ENCODE measurements at regions not wholly inside any gene's neighbourhood (a gene's known extent, or its start where the extent isn't known, plus 50 kb on each side); places are given as distances from the start of the nearest gene placed in this dataset.
"Not testable (repeated sequence)": the region's sequence is repeated elsewhere in the genome, so short reads cannot be mapped to it uniquely, and the experiment has no call there.

DNA sequence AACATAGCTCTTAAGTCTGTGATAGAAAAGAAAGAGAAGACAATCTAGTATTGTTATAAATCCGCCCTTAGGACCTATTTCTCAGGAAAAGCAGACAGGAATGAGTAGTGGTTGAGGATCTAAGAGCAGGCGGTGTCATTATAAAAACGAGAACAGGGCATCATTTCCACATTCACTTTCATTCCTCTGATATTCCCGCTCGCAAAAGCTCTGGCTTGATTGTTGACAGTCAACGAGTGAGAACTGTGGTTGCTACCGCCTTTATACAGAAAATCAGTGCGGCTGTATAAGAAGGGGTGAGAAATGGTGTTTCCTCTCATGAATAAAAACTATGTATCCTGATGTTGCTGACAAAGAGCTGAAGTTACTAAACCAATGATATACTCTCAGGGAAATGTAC, 1409.6 kb upstream of the WWC1 start:
- DNase-seq: no peak

DNA sequence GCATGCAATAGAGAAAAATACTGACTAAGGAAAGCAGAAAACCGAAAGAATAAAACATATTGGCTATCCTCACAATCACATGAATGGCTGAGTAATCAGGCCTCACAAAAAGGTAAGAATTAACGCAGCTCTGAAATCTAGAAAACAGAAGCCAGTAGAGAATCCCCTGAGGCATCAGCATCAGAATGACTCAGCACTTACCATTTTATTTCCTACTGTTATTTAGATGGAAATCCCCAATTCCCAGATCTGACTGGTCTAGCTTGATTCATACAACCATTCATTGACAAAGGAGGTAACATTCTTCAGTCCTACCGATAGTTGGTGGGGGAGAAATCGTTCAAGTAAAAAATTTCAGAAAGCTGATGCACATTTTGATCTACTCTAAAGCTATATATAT, 1408.4 kb upstream of the WWC1 start:
- DNase-seq: no peak

DNA sequence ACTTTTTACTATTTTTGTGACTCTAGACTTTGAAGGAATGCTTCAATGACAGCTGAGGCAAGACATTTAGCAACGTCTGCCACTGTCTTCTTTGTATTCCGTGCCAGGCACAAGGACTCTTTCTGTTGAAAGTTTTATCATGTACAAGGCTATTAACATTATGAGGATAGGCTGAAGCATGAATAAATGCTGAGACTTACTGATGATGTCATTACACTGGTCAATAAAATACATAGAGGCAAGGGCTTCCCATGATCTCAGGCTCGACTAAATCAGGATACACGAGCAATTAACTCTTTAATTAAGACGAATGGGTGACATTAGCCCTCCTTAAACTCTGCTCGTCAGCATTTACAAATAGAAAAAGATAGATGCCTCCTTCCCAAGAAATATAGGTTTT, 1393.3 kb upstream of the WWC1 start:
- no peak for DNase-seq

DNA sequence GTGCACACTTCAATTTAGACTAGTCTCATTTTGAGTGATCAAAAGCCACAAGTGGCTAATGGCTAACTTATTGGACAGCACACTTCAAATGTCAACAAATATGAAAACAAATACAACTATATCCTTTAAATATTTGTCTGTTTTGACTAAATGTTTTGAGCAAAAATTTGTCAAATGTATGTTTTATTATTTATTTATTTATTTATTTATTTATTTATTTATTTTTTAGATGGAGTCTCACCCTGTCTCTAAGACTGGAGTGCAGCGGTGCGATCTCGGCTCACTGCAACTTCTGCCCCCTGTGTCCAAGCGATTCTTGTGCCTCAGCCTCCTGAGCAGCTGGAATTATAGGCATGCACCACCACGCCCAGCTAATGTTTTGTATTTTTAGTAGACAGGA, 1392.1 kb upstream of the WWC1 start:
- DNase-seq: no peak

DNA sequence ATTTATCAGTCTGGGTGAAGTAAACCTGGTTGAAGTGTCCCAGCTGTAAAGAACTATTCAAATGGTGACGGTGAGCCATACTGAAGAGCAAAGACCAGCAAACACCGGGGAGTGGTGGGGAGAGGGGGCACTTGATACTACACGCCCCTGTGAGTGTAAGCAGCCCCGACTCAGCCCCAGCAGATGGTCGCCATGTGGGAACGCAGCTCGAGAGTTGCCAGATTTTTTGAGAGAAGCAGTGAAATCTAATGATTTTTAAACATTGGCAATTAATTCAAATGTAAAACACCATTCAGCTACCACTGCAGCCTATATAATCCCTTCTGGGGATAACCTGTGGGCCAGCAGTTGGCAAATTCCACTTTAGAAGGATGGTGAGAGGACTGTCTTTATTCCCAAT, 1386.9 kb upstream of the WWC1 start:
- DNase-seq: no peak

DNA sequence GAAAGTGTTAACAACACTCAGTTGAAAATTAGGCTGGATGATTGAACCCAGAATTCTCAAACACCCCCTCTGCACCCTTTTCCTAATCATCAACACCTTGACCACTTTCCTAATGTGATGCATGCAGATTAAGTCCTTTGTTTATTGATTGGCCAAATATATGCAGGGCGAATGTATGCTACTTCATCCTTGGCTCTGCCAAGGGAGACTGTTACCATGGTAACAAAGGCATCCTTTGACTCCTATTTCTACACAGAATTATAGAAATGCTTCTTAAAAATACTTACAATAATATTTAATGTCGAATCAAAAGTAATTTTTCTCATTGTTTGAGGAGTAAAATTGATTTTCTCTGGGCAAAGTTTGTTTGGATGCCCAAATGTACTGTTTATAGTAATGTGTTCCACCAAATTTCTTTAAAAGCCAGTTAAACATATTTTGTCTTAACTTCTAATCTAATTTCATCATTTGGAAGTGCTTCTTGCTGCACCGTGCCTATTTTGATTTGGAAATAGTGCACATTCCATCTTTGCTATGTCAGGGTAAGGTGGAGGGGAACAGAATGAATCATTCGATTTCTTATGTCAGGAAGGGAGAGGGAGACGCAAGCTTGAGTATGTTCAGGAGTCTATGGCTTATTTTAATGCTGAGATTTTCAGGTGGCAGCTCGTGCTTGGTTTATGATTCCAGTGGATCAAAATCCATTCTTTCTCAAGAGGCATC, 1384.3 kb upstream of the WWC1 start:
- DNase-seq: no peak

DNA sequence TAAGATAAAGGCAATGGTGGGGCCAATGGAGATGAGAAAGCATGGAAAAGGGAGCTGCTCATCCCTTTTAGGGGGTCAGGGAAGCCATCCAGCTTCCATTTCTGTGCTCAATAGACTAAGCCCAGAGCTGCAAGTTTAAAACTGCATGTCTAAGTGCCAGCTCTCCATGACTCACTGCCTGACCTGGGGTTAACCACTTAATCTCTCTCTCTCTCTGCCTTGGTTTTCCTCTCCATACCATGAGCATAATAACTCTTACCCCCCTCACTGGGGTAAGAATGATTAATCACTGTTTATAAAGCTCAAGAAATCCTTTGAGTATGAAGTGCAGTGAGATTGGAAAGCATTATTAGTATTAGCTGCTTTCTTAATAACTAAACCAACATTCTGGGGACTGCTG, 1382.4 kb upstream of the WWC1 start:
- no peak for DNase-seq

DNA sequence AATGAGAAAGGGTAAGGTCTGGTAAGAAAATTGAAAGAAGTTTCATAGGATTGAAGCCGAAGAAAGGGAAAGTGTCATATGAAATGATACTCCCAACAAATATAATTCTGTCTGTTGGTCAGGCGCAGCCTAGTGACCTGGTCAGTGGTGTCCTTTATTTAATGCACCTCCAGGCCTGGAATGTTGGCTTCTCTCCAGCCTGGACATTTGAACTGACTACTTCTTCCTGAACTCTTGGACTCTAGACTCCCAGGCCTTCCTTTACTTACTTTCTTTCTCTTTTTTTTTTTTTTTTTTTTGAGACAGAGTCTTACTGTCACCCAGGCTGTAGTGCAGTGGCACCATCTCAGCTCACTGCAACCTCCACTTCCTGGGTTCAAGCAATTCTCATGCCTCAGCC, 1381.5 kb upstream of the WWC1 start:
- no peak for DNase-seq

DNA sequence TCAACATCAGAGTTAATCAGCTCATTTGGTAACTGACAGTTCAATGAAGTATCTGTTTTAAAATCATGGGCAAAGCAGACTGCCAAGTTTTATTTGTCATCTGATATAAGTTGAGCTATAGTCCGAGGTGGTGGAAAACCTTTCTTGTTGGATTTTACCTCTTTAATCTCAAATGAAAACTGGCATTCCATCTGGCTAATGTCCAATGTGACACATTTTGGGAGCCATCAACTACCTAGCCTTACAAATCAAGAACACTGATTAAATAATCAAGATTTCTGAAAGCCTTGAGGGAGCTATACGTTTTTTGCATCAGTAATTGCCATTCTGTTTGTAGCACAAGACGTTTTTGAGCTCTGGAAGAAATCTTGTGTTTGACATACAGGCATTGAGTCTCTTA, 1380.5 kb upstream of the WWC1 start:
- DNase-seq: no peak

DNA sequence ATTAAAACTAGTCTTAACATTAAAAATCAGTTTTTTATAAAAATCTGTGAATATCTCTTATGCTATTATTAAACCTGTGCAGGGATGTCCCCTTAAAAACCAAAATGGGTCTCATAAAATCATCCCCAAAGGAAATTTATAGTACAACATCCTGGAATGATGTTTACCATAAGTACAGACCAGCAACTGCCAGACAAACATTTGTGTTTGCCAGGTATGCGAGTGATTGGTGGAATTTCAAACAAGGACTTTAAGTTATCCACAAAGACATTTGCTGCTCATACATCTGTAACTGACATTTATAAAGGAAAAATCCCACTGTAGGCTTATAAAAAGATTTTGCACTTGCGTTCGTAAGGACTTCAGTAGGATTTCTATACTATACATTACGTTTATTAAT, 1375.4 kb upstream of the WWC1 start:
- DNase-seq: no peak

DNA sequence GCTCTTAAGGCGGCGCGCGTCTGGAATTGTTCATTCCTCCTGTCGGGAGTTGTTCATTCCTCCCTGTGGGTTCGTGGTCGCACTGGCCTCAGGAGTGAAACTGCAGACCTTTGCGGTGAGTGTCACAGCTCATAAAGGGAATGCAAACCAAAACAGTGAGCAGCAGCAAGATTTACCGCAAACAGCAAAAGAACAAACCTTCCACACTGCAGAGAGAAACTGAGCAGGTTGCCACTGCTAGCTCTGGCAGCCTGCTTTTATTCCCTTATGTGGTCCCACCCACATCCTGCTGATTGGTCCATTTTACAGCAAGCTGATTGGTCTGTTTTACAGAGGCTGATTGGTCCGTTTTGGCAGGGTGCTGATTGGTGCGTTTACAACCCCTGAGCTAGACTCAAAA, 1365.3 kb upstream of the WWC1 start:
- DNase-seq: no peak

DNA sequence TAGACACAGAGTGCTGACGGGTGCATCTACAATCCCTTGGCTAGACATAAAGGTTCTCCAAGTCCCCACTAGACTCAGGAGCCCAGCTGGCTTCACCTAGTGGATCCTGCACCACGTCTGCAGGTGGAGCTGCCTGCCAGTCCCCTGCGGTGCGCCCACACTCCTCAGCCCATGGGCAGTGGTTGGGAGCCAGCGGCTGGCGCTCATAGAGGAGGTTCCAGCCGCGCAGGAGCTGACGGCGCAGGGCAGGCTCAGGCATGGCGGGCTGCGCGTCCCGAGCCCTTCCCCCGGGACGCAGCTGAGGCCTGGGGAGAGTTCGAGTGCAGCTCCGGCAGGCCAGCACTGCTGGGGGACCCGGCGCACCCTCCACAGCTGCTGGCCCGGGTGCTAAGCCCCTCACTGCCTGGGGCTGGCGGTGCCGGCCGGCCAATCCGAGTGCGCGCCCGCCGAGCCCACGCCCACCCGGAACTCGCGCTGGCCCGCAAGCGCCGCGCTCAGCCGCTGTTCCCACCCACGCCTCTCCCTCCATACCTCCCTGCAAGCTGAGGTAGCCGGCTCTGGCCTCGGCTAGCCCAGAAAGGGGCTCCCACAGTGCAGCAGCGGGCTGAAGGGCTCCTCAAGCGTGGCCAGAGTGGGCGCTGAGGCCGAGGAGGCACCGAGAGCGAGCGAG, 1364.5 kb upstream of the WWC1 start:
- not testable (repeated sequence) for DNase-seq

DNA sequence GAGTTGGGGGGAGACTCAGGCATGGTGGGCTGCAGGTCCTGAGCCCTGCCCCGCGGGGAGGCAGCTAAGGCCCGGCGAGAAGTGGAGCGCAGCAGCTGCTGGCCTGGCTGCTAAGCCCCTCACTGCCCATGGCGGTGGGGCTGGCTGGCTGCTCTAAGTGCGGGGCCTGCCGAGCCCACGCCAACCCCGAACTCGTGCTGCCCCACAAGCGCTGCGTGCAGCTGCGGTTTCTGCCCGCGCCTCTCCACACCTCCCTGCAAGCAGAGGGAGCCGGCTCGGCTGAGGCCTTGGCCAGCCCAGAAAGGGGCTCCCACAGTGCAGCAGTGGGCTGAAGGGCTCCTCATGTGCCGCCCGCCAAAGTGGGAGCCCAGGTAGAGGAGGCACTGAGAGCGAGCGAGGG, 1355.1 kb upstream of the WWC1 start:
- no peak for DNase-seq

DNA sequence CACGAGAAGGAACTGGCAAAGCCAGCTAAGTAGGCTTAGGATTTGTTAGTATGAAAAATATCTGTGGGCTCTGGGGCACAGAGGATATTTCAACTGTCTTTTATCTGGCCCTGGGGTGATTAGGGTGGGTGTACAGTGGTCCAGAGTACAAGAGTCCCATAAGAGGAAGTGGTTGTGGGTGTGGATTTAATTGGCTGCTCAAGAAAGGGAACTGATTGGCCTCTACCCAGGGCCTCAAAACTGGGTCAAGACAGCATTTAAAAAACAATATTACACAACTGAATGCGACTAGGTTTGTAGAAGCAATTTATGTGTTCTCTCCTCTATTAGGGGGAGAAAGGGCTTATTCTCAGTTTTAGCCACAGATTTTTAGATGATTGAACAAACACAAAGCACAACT, 1353.4 kb upstream of the WWC1 start:
- DNase-seq: no peak

DNA sequence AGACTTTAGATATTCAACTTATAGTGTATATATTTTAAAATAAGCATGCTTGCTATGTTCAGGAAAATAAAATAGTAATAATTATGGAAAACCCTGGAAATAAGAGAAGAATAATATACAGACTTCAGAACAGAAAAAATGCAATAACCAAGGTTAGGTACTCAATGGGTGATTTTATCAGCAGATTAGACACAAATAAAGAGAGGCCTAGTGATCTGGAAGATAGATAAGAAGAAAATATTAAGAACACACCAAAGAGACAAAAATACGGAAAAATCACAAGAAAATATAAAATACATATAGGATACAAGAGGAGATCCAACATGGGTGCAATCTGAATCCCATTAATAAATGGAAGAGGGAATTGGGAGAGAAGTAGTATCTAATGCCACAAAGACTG, 1348.5 kb upstream of the WWC1 start:
- DNase-seq: no peak

DNA sequence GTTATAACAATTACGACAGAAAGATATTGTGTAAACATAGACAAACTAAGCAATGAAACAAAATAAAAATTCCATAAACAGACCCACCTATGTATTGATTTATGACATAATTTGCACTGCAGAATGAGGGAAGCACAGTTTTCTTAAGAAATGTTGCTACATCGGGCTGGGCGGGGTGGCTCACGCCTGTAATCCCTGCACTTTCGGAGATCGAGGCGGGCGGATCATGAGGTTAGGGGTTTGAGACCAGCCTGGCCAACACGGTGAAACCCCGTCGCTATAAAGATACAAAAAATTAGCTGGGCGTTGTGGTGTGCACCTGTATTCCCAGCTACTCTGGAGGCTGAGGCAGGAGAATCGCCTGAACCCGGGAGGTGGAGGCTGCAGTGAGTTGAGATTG, 1344.4 kb upstream of the WWC1 start:
- no peak for DNase-seq

DNA sequence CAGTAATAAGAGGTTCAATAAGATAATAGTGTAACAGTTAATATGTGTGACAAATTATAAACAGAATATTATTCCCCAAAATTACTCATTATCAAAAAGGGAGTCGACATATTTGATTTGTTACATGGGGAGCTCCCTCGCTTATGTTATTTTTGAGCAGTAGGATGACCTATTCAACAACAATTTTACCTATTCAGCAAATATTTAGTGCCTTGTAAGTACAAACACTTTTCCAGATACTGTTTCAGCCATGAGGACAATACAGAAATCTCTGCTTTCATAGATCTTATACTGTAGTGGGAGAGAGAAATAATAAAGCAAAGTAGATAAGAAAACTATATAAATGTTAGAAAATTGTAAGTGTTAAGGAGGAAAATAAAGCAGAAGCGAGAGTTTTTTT, 1342.8 kb upstream of the WWC1 start:
- DNase-seq: no peak

DNA sequence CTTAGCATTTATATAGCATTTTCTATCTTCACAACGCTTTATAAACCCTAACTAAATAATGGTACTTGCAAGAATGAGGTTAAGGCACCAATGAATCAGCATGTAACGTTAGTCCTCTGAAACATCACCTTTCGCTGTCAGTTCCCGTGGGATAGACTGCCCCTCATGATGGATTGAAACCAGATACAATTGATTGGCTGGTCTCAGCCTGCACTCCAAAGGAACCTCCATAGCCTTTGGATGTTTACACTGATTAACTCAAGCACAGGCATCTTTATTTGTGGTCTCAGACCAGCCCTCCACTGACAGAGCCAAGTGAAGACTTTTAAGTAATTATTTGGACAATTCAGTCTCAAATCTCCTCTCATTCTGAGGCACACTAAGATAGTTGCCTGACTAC, 1339.4 kb upstream of the WWC1 start:
- no peak for DNase-seq

DNA sequence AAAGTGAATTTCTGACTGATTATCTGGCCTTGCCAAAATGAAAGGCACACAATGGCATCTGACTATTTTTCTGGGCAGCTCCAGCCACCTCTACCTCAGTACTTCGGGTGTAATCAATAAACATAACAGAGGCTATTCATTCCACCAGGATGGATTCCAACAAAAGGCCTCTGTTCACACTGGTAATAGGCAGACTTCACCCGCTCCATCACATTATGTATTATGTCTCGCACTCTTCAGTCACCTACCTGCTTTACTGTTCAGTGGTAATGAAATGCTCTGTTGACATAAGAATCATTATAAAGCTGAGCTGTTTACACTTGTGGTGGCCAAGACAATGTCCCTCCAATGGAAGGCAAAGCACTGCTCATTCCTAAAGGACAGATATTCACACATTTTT, 1333.7 kb upstream of the WWC1 start:
- no peak for DNase-seq

DNA sequence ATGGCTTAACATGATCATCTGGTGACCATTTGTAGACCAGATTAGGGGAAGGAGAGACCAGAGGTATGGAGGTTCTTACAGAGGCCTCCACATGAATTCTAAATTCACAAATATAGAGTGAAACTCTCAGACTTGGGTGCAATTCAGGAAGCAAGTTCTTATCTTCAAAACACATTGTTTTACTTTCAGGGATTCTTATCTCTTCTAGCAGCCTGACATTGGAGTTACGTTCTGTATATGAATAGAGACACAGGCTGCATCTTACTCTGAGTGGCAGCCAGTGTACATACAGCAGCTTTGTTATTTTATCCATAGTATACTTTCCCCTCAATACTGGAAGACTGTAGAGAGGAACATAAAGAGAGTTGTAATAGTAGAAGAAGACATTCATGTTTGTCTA, 1331.7 kb upstream of the WWC1 start:
- no peak for DNase-seq

DNA sequence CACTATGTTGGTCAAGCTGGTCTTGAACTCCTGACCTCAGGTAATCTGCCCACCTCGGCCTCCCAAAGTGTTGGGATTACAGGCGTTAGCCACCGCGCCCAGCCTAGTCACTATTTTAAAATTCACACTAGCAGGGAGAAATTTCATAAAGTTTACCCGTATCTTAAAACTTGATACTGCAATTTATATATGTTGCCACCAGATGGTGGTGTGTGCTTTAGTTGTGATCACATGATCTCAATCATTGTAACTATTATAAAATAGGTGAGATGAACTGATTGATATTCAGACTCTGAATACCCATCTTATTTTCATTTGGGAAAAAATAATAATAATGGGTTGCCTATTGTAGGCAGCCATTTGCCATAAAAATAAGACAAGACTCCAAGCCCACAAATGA, 1330.4 kb upstream of the WWC1 start:
- no peak for DNase-seq

DNA sequence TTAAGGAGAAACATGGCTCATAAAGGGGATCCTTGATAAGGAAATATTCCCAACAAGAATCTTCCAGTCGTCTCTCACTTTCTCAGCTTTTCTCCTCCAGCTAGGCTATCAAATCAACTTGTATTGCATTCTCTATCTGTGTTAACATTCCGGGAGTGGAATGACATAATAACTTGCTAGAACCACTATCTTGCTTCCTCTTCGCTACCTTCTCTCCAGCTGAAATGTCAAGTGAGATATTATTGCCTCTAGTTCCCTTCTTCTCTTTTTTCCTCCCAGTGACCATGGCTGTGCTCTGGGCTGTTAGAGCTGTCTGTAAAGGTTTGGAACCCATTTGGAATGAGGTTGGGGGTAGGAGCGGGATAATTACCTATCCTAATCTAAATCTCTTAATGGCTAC, 1329.5 kb upstream of the WWC1 start:
- no peak for DNase-seq

DNA sequence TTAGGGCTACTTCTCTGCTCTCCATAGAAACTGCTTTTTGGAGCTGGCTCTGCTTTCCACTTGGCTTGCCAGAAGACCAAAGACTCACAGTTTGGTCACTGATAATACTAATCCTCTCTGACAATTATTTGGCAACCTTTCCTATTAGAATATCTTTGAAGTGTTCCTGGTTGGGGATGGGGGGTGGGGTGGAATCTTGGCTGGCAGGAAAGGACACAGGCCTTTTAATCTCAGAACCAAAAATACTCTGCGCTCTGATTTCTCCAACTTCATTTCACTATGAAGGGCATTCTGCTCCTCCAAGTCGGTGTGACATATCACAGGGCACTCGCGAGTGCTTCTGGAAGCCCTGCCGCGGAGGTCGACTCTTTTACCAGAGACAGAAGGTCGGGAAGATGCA, 1329.0 kb upstream of the WWC1 start:
- DNase-seq: no peak

DNA sequence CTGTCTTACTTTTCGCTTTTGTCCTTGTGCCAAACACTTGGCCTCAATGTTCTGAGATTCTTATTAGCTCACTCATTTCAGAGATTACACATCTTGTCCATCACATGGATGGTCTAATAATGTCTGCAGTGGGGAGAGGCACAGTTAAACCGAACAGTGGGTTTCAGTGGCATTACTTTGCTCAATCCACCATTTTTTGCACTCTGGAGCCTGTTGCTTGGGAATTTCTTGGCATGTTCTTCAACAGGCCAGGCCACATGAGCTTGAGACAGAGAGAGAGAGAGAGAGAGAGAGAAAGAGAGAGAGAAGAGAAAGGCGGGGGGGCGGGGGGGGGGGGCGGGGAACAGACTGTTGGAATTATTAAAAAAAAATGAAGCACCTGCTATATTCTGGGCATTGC, 1327.8 kb upstream of the WWC1 start:
- DNase-seq: no peak

DNA sequence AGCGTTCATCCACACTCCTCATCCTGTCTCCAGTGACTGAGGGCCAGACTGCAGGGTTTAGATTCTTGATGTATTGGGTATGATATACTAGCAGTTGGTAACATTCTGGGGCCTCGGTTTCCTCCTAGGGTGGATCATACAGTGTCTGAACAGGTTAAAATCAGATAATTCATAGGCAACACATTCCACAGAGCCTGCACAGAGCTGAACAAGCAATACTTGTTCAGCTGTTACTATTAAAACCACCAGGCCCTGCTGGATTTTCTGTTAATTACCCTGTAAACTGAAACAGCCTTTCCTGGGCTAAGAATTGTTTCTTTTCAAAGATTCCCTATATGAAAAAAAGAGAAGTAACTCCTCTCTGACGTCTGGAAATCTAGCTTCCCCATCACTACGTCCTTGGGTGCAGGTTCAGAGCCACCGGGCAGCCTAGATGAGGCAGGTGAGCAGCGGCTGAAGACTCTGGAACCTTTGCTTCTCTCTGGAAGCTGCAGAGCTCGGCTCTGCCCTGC, 1313.5 kb upstream of the WWC1 start:
- no peak for DNase-seq

Measured in 8988T (cell line).